SU-DHL-6 (cell line): ENCODE measurements at regions not wholly inside any gene's neighbourhood (a gene's known extent, or its start where the extent isn't known, plus 50 kb on each side); places are given as distances from the start of the nearest gene placed in this dataset.

ENCODE experiments used
- H2AFZ ChIP-seq: fragments of 200-600 bp; sonication (generic); 2 replicates; pipeline ENCODE4 v1.6.1; 2014; ENCODE audit warnings: low read depth, mild to moderate bottlenecking, moderate library complexity, mixed read lengths, antibody characterized with exemption, low read length; ENCODE audit not compliant: severe bottlenecking
- H3F3A ChIP-seq: fragments of 200-600 bp; shearing (Covaris generic); 2 replicates; pipeline ENCODE4 v1.6.0; 2016; ENCODE audit warnings: antibody characterized with exemption, mild to moderate bottlenecking; ENCODE audit not compliant: insufficient read depth
- H3K27ac ChIP-seq: fragments of 200-600 bp; sonication (generic); 2 replicates; pipeline ENCODE4 v1.5.1; 2016; ENCODE audit warnings: low read depth, mild to moderate bottlenecking, low read length, moderate library complexity, mixed read lengths
- H3K27me3 ChIP-seq: fragments of 200-600 bp; sonication (generic), shearing (Covaris generic); 2 replicates; pipeline ENCODE4 v1.6.0; 2014; ENCODE audit warnings: mild to moderate bottlenecking, low read length
- H3K36me3 ChIP-seq: fragments of 200-600 bp; sonication (generic); 2 replicates; pipeline ENCODE4 v1.6.1; 2014; ENCODE audit warnings: mild to moderate bottlenecking, low read length, mixed read lengths
- H3K4me2 ChIP-seq: fragments of 300-600, 200-600 bp; shearing (Covaris generic), sonication (generic); 2 replicates; pipeline ENCODE4 v1.6.0; 2014; ENCODE audit warnings: low read length, low read depth, mild to moderate bottlenecking; ENCODE audit not compliant: poor library complexity, severe bottlenecking
- H3K4me3 ChIP-seq: fragments of 200-600 bp; sonication (generic); 2 replicates; pipeline ENCODE4 v1.5.1; 2014; ENCODE audit warnings: antibody characterized with exemption, low read length, mild to moderate bottlenecking, mixed read lengths; ENCODE audit not compliant: insufficient read depth, poor library complexity, severe bottlenecking
- H3K79me2 ChIP-seq: fragments of 200-600 bp; sonication (generic); 2 replicates; pipeline ENCODE4 v1.6.1; 2014; ENCODE audit warnings: mild to moderate bottlenecking, low read length, moderate library complexity; ENCODE audit not compliant: insufficient read depth
- H3K9ac ChIP-seq: fragments of 200-600 bp; sonication (generic); 2 replicates; pipeline ENCODE4 v1.7.0; 2014; ENCODE audit warnings: mild to moderate bottlenecking, low read length
- H3K9me2 ChIP-seq: fragments of 200-600 bp; sonication (generic); replicated peaks from 2 replicates; pipeline ENCODE4 v1.6.1; 2014; ENCODE audit warnings: low read length; ENCODE audit not compliant: insufficient read depth
- H3K9me3 ChIP-seq: fragments of 200-600 bp; sonication (generic); 2 replicates; pipeline ENCODE4 v1.6.1; 2014; ENCODE audit warnings: low read length, mixed read lengths; ENCODE audit not compliant: insufficient read depth
- H4K20me1 ChIP-seq: fragments of 200-600 bp; sonication (generic); 2 replicates; pipeline ENCODE4 v1.6.1; 2014; ENCODE audit warnings: low read depth, mild to moderate bottlenecking, antibody characterized with exemption, low read length, moderate library complexity, mixed read lengths
- EZH2phosphoT487 ChIP-seq: fragments of 200-600 bp; sonication (generic), shearing (Covaris generic); conservative IDR thresholded peaks from 2 replicates; pipeline ENCODE4 v1.6.1; 2018; ENCODE audit warnings: mild to moderate bottlenecking, antibody characterized with exemption, low read length, moderate library complexity, mixed read lengths
- TF ChIP-seq, protein P1 (sequence below): fragments of 200-600 bp; sonication (generic); IDR thresholded peaks from one replicate; pipeline ENCODE4 v1.5.1; 2017; ENCODE audit warnings: antibody characterized with exemption, mild to moderate bottlenecking, low read length, moderate library complexity; ENCODE audit not compliant: insufficient read depth, poor library complexity, severe bottlenecking

DNA sequence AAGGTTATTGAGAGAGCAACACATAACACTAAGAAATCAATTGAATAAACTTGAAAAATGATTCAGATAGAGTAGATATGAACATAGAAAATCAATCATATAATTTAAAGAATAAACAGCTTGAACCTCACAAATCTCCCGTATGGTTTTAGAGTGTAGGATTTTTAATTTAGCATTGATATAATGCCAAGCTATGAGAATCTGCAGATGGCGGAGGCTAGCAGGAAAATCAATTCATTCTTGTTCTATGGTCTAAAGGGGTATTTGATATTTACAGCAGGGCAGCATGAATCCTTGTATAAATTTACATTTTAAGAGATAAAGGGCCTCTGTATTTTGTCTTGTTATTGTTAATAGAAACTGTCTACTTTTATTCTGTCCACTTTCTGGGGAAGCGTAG lies 797.0 kb downstream of the GALR1 start:
- Histone ChIP-seq H3K4me3 (no peak overlapping the region), H3F3A (no peaks in the 10 kb centered on the region), H3K36me3 (no peaks in the 10 kb centered on the region), H3K9ac (no peak overlapping the region), H3K4me2 (no peak overlapping the region), H3K9me3 (no peaks in the 10 kb centered on the region), H2AFZ (no peak overlapping the region), H3K79me2 (no peaks in the 10 kb centered on the region), H3K27me3 (no peaks in the 10 kb centered on the region), H3K9me2 (no peaks in the 10 kb centered on the region), H3K27ac (no peak overlapping the region), H4K20me1 (no peaks in the 10 kb centered on the region)
- TF ChIP-seq, protein P1, sequence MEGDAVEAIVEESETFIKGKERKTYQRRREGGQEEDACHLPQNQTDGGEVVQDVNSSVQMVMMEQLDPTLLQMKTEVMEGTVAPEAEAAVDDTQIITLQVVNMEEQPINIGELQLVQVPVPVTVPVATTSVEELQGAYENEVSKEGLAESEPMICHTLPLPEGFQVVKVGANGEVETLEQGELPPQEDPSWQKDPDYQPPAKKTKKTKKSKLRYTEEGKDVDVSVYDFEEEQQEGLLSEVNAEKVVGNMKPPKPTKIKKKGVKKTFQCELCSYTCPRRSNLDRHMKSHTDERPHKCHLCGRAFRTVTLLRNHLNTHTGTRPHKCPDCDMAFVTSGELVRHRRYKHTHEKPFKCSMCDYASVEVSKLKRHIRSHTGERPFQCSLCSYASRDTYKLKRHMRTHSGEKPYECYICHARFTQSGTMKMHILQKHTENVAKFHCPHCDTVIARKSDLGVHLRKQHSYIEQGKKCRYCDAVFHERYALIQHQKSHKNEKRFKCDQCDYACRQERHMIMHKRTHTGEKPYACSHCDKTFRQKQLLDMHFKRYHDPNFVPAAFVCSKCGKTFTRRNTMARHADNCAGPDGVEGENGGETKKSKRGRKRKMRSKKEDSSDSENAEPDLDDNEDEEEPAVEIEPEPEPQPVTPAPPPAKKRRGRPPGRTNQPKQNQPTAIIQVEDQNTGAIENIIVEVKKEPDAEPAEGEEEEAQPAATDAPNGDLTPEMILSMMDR = no peak
- TF ChIP-seq EZH2phosphoT487 = no peak

DNA sequence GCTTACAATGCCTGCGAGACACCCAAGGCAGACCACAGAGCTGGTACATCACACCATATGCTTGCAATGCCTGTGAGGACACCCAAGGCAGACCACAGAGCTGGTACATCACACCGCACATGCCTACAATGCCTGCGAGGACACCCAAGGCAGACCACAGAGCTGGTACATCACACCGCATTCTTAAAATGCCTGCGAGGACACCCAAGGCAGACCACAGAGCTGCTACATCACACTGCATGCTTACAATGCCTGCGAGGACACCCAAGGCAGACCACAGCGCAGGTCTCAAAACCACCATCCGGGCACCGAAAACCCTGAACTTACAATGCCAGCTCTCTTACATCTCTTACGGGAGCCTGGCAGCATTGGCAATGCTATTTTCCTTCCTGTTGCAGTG lies 799.6 kb downstream of the GALR1 start:
- H3K4me3 ChIP-seq = no peak overlapping the region
- H3K9me2 ChIP-seq = no peaks in the 10 kb centered on the region
- H3K9me3 ChIP-seq = no peaks in the 10 kb centered on the region
- no peak overlapping the region for H3K4me2 ChIP-seq
- no peaks in the 10 kb centered on the region for H3K36me3 ChIP-seq
- no peaks in the 10 kb centered on the region for H4K20me1 ChIP-seq
- H3K27me3 ChIP-seq = no peaks in the 10 kb centered on the region
- TF ChIP-seq, protein P1 = no peak
- TF ChIP-seq EZH2phosphoT487 = no peak
- no peak overlapping the region for H2AFZ ChIP-seq
- no peak overlapping the region for H3K9ac ChIP-seq
- H3K27ac ChIP-seq = no peak overlapping the region
- no peaks in the 10 kb centered on the region for H3F3A ChIP-seq
- H3K79me2 ChIP-seq = no peaks in the 10 kb centered on the region

DNA sequence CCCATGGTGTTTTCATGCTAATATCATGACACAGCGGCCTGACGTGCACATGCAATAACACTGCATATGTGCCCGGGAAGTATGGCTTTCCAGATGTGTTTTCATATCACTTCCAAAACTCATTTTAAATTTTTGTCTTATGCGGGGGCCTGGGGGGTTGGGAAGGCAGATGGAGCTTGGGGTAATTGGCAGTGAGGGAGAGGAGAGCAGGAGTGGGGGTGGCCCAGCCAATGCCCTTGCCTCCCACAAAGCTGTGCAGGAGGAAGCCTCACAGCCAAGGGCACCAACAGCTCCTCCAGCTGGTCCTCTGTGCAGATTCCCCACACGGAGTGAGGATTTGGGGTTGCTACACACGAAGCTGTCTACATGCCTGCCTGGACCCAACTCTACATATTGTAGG lies 805.2 kb downstream of the GALR1 start:
- Histone ChIP-seq H3F3A (no peaks in the 10 kb centered on the region), H3K79me2 (no peaks in the 10 kb centered on the region), H3K36me3 (no peaks in the 10 kb centered on the region), H3K4me2 (no peak overlapping the region), H3K27ac (no peak overlapping the region), H3K4me3 (no peak overlapping the region), H3K9me2 (no peaks in the 10 kb centered on the region), H3K9ac (no peak overlapping the region), H4K20me1 (no peaks in the 10 kb centered on the region), H2AFZ (no peak overlapping the region), H3K9me3 (no peaks in the 10 kb centered on the region), H3K27me3 (no peaks in the 10 kb centered on the region; the same call in 1 of the 2 replicates)
- TF ChIP-seq EZH2phosphoT487 = no peak
- TF ChIP-seq, protein P1 = no peak

DNA sequence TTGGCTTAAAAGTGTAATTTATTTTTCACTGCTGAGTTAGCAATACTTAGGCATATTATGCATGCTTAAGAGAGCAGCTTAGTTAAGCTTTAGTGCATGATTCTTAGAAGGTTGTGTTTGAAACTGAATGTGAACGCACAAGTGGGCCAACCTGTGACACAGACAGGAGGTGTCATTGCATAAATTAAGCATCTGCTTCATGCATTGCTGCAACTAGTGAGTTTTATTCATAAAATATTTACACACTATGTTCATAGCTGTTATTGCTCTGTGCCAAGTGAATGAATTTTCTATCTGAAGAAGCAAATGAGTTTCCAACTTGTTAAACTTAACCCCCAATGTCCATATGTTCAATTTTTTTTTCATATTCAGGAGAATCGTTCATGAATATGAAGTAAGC lies 806.4 kb downstream of the GALR1 start:
- Histone ChIP-seq H3K4me2 (no peak overlapping the region), H3K79me2 (no peaks in the 10 kb centered on the region), H3K4me3 (no peak overlapping the region), H3K27ac (no peak overlapping the region), H3K9me2 (no peaks in the 10 kb centered on the region), H3K9ac (no peak overlapping the region), H3K27me3 (no peaks in the 10 kb centered on the region; the same call in 1 of the 2 replicates), H3K9me3 (no peaks in the 10 kb centered on the region), H4K20me1 (no peaks in the 10 kb centered on the region), H3K36me3 (no peaks in the 10 kb centered on the region), H3F3A (no peaks in the 10 kb centered on the region), H2AFZ (no peak overlapping the region)
- TF ChIP-seq EZH2phosphoT487 = no peak
